GM12878 (cell line): ENCODE measurements at regions not wholly inside any gene's neighbourhood (a gene's known extent, or its start where the extent isn't known, plus 50 kb on each side); places are given as distances from the start of the nearest gene placed in this dataset.

Source experiments
- ATAC-seq: fragments of 200-7000 bp; cut with Tn5 transposase; 3 replicates; pipeline ENCODE4 v1.9.1; 2020; ENCODE audit warnings: mild to moderate bottlenecking, moderate library complexity
- BruUV-seq: library from RNA; stranded (reverse); fragments of 400-500 nt; replicated peaks from 2 replicates; lab custom pipeline; 2021; lab: Mats Ljungman, UMichigan
- CTCF ChIA-PET: fragments of 300-600 bp; sonication (Branson Sonifier 250); formaldehyde crosslinking; extraction: SDS; loops from one replicate; lab custom pipeline; 2021; ENCODE audit warnings: inconsistent platforms; lab: Yijun Ruan, JAX
- POLR2A ChIA-PET: fragments of 350-600 bp; formaldehyde crosslinking; extraction: SDS; loops from one replicate; lab custom pipeline; 2021; ENCODE audit warnings: inconsistent platforms; lab: Charles Lee
- RAD21 ChIA-PET: fragments of 300-600 bp; sonication (Branson Sonifier 250); formaldehyde crosslinking; loops from one replicate; lab custom pipeline; 2023; ENCODE audit warnings: antibody characterized with exemption; ENCODE audit not compliant: unreplicated experiment; lab: Charles Lee
- SMC1A ChIA-PET: fragments of 300-600 bp; sonication (Branson Sonifier 250); formaldehyde crosslinking; loops from one replicate; lab custom pipeline; 2023; ENCODE audit not compliant: unreplicated experiment, uncharacterized antibody; lab: Charles Lee
- DNase-seq: peaks from one replicate; pipeline ENCODE4 v3.0.0-alpha.2; 2011; ENCODE audit warnings: low read depth, low spot score
- FAIRE-seq: peaks from 3 replicates; lab custom pipeline; 2011; peaks lifted over from hg19 to GRCh38; lab: Jason Lieb, UNC
- H2AFZ ChIP-seq: 2 replicates; pipeline ENCODE4 v1.6.0; 2011; ENCODE audit warnings: low read depth, low read length, control low read depth; ENCODE audit not compliant: control insufficient read depth
- H3K27ac ChIP-seq: 2 replicates; pipeline ENCODE4 v1.5.1; 2011; ENCODE audit warnings: control low read depth; ENCODE audit not compliant: control insufficient read depth, insufficient read depth
- H3K27me3 ChIP-seq, 2 experiments: replicated peaks in 1 of 2; 2 replicates each; pipeline versions ENCODE4 v1.6.0 to v1.6.1; 2011; ENCODE audit warnings: low read length in 1 of 2; ENCODE audit not compliant: control insufficient read depth in 2 of 2, insufficient read depth in 2 of 2
- H3K36me3 ChIP-seq, 2 experiments: 2 replicates each; pipeline ENCODE4 v1.5.1; 2011; ENCODE audit warnings: low read length in 1 of 2; ENCODE audit not compliant: control insufficient read depth in 2 of 2, insufficient read depth in 2 of 2
- H3K4me1 ChIP-seq: 2 replicates; pipeline ENCODE4 v1.6.1; 2011; ENCODE audit warnings: mild to moderate bottlenecking, low read length, moderate library complexity, mixed read lengths; ENCODE audit not compliant: control insufficient read depth, insufficient read depth
- H3K4me2 ChIP-seq: 2 replicates; pipeline ENCODE4 v1.6.0; 2011; ENCODE audit warnings: control low read depth; ENCODE audit not compliant: control insufficient read depth, insufficient read depth
- H3K4me3 ChIP-seq: fragments of 200-600 bp; sonication (generic); 2 replicates; pipeline ENCODE4 v1.5.1; 2016
- H3K79me2 ChIP-seq: 2 replicates; pipeline ENCODE4 v1.6.0; 2011; ENCODE audit warnings: low read length; ENCODE audit not compliant: control insufficient read depth, insufficient read depth
- H3K9ac ChIP-seq: 2 replicates; pipeline ENCODE4 v1.8.0; 2011; ENCODE audit warnings: low read length, control low read depth, mixed read lengths; ENCODE audit not compliant: control insufficient read depth, insufficient read depth
- H3K9me3 ChIP-seq: replicated peaks from 3 replicates; pipeline ENCODE4 v1.5.1; 2011; ENCODE audit warnings: mild to moderate bottlenecking, low read length; ENCODE audit not compliant: control insufficient read depth, insufficient read depth
- H4K20me1 ChIP-seq: 2 replicates; pipeline ENCODE4 v1.6.0; 2011; ENCODE audit not compliant: control insufficient read depth, insufficient read depth
- BRCA1 ChIP-seq: IDR thresholded peaks from 2 replicates; pipeline ENCODE4 v1.6.1; 2011; ENCODE audit warnings: low read depth, low read length, improper control_type of control experiment
- CHD1 ChIP-seq: IDR thresholded peaks from 2 replicates; pipeline ENCODE4 v1.6.1; 2012; ENCODE audit warnings: low read depth, low read length, improper control_type of control experiment
- FOS ChIP-seq: IDR thresholded peaks from 3 replicates; pipeline ENCODE4 v1.6.1; 2011; ENCODE audit warnings: borderline replicate concordance; ENCODE audit not compliant: insufficient read length; ENCODE audit errors: extremely low read depth
- JUND ChIP-seq: IDR thresholded peaks from 2 replicates; pipeline ENCODE4 v1.6.1; 2012; ENCODE audit warnings: low read depth, mild to moderate bottlenecking, low read length, improper control_type of control experiment, moderate library complexity
- MTA2 ChIP-seq: fragments of 450-650 bp; IDR thresholded peaks from 2 replicates; pipeline ENCODE4 v1.6.1; 2016; ENCODE audit warnings: low read depth, mild to moderate bottlenecking, moderate library complexity
- MTA3 ChIP-seq: IDR thresholded peaks from 2 replicates; pipeline ENCODE4 v1.6.1; 2012; ENCODE audit warnings: low read length, inconsistent platforms, borderline replicate concordance
- PAX8 ChIP-seq: fragments of 450-650 bp; IDR thresholded peaks from 2 replicates; pipeline ENCODE4 v1.6.1; 2017; ENCODE audit warnings: mild to moderate bottlenecking, moderate library complexity
- RBBP5 ChIP-seq: fragments of 200-600 bp; sonication (generic); conservative IDR thresholded peaks from 2 replicates; pipeline ENCODE4 v1.6.1; 2016
- WGBS: methylation state at CpG from one replicate; pipeline ENCODE4 v1.1.6; 2016; ENCODE audit warnings: low lambda C conversion rate; ENCODE audit not compliant: insufficient replicate concordance, insufficient coverage; ENCODE audit errors: missing lambda C conversion rate; 5-methylcytosine and 5-hydroxymethylcytosine counted together
- in situ Hi-C: fragments of 300-500 bp; cut with MboI; formaldehyde crosslinking; loops from 9 replicates; pipeline ENCODE4 v1.14.3; 2018; ENCODE audit warnings: mixed read lengths
- intact Hi-C: fragments of 100-400 bp; cut with micrococcal nuclease; formaldehyde crosslinking; loops from one replicate; pipeline ENCODE4 v1.14.2; 2022; ENCODE audit not compliant: unreplicated experiment
- TF ChIP-seq, protein P1 (sequence below): fragments of 450-650 bp; IDR thresholded peaks from 2 replicates; pipeline ENCODE4 v1.6.1; 2017; ENCODE audit warnings: mild to moderate bottlenecking, moderate library complexity
- TF ChIP-seq, protein P2 (sequence below): fragments of 450-650 bp; conservative IDR thresholded peaks from 2 replicates; pipeline ENCODE4 v1.6.1; 2017; ENCODE audit warnings: mild to moderate bottlenecking, moderate library complexity
- TF ChIP-seq, protein P3 (sequence below): fragments of 450-650 bp; IDR thresholded peaks from 2 replicates; pipeline ENCODE4 v1.6.1; 2017; ENCODE audit warnings: low read depth, mild to moderate bottlenecking, moderate library complexity

DNA sequence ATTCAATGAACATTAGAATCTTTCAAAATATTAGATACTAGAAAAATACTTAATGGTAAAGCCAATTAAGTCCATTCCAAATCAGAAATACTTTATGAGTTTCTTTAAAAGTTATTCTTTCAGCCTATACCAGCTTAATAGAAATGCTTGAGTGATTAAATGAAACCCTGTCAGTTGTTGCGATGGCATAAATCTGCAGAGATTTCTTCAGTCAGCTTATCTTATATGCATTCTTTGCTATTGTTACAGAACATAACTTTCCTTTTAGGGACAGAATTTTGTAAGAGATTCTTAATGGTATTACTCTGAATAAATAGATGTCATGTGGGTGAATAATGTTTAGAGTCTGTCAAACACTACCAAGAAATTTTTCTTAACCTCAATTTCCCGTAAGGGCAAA is 325.0 kb upstream of the HAND2 start:
- H3K27ac ChIP-seq, result no peak overlapping the region
- WGBS, result 64% methylated on average over 2 of the region's 2 CpGs
- RAD21 ChIA-PET, result no interaction called here
- FAIRE-seq, result no peak
- TF ChIP-seq, protein P1, sequence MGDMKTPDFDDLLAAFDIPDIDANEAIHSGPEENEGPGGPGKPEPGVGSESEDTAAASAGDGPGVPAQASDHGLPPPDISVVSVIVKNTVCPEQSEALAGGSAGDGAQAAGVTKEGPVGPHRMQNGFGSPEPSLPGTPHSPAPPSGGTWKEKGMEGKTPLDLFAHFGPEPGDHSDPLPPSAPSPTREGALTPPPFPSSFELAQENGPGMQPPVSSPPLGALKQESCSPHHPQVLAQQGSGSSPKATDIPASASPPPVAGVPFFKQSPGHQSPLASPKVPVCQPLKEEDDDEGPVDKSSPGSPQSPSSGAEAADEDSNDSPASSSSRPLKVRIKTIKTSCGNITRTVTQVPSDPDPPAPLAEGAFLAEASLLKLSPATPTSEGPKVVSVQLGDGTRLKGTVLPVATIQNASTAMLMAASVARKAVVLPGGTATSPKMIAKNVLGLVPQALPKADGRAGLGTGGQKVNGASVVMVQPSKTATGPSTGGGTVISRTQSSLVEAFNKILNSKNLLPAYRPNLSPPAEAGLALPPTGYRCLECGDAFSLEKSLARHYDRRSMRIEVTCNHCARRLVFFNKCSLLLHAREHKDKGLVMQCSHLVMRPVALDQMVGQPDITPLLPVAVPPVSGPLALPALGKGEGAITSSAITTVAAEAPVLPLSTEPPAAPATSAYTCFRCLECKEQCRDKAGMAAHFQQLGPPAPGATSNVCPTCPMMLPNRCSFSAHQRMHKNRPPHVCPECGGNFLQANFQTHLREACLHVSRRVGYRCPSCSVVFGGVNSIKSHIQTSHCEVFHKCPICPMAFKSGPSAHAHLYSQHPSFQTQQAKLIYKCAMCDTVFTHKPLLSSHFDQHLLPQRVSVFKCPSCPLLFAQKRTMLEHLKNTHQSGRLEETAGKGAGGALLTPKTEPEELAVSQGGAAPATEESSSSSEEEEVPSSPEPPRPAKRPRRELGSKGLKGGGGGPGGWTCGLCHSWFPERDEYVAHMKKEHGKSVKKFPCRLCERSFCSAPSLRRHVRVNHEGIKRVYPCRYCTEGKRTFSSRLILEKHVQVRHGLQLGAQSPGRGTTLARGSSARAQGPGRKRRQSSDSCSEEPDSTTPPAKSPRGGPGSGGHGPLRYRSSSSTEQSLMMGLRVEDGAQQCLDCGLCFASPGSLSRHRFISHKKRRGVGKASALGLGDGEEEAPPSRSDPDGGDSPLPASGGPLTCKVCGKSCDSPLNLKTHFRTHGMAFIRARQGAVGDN, result no peak
- TF ChIP-seq, protein P2, sequence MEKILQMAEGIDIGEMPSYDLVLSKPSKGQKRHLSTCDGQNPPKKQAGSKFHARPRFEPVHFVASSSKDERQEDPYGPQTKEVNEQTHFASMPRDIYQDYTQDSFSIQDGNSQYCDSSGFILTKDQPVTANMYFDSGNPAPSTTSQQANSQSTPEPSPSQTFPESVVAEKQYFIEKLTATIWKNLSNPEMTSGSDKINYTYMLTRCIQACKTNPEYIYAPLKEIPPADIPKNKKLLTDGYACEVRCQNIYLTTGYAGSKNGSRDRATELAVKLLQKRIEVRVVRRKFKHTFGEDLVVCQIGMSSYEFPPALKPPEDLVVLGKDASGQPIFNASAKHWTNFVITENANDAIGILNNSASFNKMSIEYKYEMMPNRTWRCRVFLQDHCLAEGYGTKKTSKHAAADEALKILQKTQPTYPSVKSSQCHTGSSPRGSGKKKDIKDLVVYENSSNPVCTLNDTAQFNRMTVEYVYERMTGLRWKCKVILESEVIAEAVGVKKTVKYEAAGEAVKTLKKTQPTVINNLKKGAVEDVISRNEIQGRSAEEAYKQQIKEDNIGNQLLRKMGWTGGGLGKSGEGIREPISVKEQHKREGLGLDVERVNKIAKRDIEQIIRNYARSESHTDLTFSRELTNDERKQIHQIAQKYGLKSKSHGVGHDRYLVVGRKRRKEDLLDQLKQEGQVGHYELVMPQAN, result no peak
- no peak for TF ChIP-seq BRCA1
- no peak for TF ChIP-seq FOS
- TF ChIP-seq MTA3, result no peak
- TF ChIP-seq RBBP5, result no peak
- no peak for TF ChIP-seq JUND
- no peak for TF ChIP-seq CHD1
- TF ChIP-seq PAX8, result no peak
- TF ChIP-seq MTA2, result no peak
- TF ChIP-seq, protein P3, sequence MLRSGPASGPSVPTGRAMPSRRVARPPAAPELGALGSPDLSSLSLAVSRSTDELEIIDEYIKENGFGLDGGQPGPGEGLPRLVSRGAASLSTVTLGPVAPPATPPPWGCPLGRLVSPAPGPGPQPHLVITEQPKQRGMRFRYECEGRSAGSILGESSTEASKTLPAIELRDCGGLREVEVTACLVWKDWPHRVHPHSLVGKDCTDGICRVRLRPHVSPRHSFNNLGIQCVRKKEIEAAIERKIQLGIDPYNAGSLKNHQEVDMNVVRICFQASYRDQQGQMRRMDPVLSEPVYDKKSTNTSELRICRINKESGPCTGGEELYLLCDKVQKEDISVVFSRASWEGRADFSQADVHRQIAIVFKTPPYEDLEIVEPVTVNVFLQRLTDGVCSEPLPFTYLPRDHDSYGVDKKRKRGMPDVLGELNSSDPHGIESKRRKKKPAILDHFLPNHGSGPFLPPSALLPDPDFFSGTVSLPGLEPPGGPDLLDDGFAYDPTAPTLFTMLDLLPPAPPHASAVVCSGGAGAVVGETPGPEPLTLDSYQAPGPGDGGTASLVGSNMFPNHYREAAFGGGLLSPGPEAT, result no peak
- TF ChIP-seq, all 136 proteins: peak for 0
- no peaks in the 10 kb centered on the region for H3K36me3 ChIP-seq
- in situ Hi-C loops, result no loop called here
- no peaks in the 10 kb centered on the region for H3K27me3 ChIP-seq
- intact Hi-C loops, result no loop called here
- no peaks in the 10 kb centered on the region for H3K4me1 ChIP-seq
- H4K20me1 ChIP-seq, result no peaks in the 10 kb centered on the region
- no peak overlapping the region for H3K9ac ChIP-seq
- H3K4me2 ChIP-seq, result no peak overlapping the region
- no peak for ATAC-seq
- no peaks in the 10 kb centered on the region for H3K79me2 ChIP-seq
- H3K4me3 ChIP-seq, result no peak overlapping the region
- BruUV-seq, result no TSS peak
- ChIA-PET SMC1A (no interaction called here), CTCF (no interaction called here), POLR2A (no interaction called here)
- H3K9me3 ChIP-seq, result no peaks in the 10 kb centered on the region
- no peak for DNase-seq
- H2AFZ ChIP-seq, result no peak overlapping the region
